Sigmoid colon (tissue), 4 donors: ENCODE measurements at regions not wholly inside any gene's neighbourhood (a gene's known extent, or its start where the extent isn't known, plus 50 kb on each side); places are given as distances from the start of the nearest gene placed in this dataset.

Source experiments
- CTCF ChIP-seq, 4 experiments: fragments of 450-650 bp in 3 of 4; fragments of 200-600 bp in 1 of 4; IDR thresholded peaks; one replicate each; pipeline ENCODE4 v1.5.1; 2016 to 2019; ENCODE audit warnings: antibody characterized with exemption in 4 of 4, mild to moderate bottlenecking in 3 of 4, moderate library complexity in 2 of 4
- EP300 ChIP-seq, 4 donors: sonication (generic); formaldehyde crosslinking; IDR thresholded peaks; one replicate each; pipeline ENCODE4 v1.6.1; 2017; ENCODE audit warnings: antibody characterized with exemption in 4 of 4
- POLR2A ChIP-seq, 2 donors: fragments of 450-650 bp; IDR thresholded peaks; one replicate each; pipeline ENCODE4 v1.6.1; 2016; ENCODE audit warnings: antibody characterized with exemption in 2 of 2, mild to moderate bottlenecking in 2 of 2, moderate library complexity in 2 of 2
- POLR2AphosphoS5 ChIP-seq, 4 donors: sonication (generic); formaldehyde crosslinking; IDR thresholded peaks; one replicate each; pipeline ENCODE4 v1.6.1; 2017; ENCODE audit warnings: antibody characterized with exemption in 4 of 4

- TF ChIP-seq CTCF (IDR thresholded peaks at IDR 0.05) (no peak), POLR2AphosphoS5 (IDR thresholded peaks at IDR 0.05) (no peak), EP300 (IDR thresholded peaks at IDR 0.05) (no peak), POLR2A (IDR thresholded peaks at IDR 0.05) (no peak)
Measured at GRCh38 chr10:130834573-130834972, 476.9 kb downstream of the TCERG1L start.
